ENCODE measurements at regions not wholly inside any gene's neighbourhood (a gene's known extent, or its start where the extent isn't known, plus 50 kb on each side); places are given as distances from the start of the nearest gene placed in this dataset.

DNA sequence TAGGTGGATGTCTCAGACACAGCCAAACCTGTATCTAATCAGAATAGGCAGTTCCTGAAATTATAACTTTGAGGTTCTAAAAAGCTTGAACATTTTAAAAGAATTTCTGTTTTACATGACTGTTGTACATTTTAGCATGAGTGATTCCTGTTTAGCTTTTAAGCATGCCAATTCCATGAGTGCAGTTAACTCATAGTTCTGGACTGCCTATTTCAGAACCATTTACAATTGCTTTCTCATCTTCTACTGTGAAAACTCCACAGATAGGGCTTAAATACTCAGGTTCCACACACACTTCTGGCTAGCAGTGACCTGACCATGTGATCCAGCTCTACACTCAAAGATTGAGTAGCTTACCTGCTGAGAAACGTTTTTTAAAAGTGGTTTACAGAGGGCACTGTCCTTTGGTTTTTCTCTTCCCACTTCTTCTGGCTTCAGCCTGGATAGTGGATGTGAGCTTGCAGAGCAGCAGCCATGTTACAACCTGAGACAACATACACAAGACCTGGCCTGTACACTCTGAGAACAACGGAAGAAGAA, 280.8 kb downstream of the ANKRD50 start (continued):
- TF ChIP-seq ZNF416 (CRISPR knock-in tag; IDR thresholded peaks at IDR 0.05) (no peak), RORB (CRISPR knock-in tag; IDR thresholded peaks at IDR 0.05) (no peak), KAT7 (CRISPR knock-in tag; IDR thresholded peaks at IDR 0.05; ENCODE audit: borderline replicate concordance) (no peak), EMX1 (CRISPR knock-in tag; IDR thresholded peaks at IDR 0.05) (no peak)
- TF ChIP-seq, protein P1, sequence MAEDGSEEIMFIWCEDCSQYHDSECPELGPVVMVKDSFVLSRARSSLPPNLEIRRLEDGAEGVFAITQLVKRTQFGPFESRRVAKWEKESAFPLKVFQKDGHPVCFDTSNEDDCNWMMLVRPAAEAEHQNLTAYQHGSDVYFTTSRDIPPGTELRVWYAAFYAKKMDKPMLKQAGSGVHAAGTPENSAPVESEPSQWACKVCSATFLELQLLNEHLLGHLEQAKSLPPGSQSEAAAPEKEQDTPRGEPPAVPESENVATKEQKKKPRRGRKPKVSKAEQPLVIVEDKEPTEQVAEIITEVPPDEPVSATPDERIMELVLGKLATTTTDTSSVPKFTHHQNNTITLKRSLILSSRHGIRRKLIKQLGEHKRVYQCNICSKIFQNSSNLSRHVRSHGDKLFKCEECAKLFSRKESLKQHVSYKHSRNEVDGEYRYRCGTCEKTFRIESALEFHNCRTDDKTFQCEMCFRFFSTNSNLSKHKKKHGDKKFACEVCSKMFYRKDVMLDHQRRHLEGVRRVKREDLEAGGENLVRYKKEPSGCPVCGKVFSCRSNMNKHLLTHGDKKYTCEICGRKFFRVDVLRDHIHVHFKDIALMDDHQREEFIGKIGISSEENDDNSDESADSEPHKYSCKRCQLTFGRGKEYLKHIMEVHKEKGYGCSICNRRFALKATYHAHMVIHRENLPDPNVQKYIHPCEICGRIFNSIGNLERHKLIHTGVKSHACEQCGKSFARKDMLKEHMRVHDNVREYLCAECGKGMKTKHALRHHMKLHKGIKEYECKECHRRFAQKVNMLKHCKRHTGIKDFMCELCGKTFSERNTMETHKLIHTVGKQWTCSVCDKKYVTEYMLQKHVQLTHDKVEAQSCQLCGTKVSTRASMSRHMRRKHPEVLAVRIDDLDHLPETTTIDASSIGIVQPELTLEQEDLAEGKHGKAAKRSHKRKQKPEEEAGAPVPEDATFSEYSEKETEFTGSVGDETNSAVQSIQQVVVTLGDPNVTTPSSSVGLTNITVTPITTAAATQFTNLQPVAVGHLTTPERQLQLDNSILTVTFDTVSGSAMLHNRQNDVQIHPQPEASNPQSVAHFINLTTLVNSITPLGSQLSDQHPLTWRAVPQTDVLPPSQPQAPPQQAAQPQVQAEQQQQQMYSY (CRISPR knock-in tag; IDR thresholded peaks at IDR 0.05) = no peak

DNA sequence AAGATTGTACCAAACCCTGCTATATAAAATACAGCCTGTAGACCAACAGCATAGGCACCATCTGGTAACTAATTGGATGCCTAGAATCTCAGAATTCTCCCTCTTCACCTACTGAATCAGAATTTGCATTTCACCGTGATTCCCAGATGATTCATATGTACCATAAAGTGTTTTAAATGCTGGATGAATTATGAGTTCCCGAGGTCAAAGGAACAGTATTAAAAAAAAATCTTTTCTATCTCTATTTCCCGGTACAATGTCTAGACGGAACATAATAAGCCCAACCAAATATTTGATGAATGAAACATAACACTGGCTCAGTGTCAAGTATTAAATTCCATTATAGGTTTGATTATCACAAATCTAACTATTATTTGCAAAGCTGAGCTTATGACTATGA, 280.0 kb downstream of the ANKRD50 start:
- ChIA-PET POLR2A (no interaction called here), CTCF (no interaction called here)
- Mint-ChIP-seq H3K4me3 (no peak overlapping the region), H3K9me3 (peaks cover 9% of the 10 kb centered on the region), H3K36me3 (no peaks in the 10 kb centered on the region), H3K27me3 (ENCODE audit: low read depth) (no peaks in the 10 kb centered on the region), H3K27ac (no peak overlapping the region), H3K4me1 (peaks cover 15% of the 10 kb centered on the region)
- no peak for ATAC-seq
- TF ChIP-seq, protein P2, sequence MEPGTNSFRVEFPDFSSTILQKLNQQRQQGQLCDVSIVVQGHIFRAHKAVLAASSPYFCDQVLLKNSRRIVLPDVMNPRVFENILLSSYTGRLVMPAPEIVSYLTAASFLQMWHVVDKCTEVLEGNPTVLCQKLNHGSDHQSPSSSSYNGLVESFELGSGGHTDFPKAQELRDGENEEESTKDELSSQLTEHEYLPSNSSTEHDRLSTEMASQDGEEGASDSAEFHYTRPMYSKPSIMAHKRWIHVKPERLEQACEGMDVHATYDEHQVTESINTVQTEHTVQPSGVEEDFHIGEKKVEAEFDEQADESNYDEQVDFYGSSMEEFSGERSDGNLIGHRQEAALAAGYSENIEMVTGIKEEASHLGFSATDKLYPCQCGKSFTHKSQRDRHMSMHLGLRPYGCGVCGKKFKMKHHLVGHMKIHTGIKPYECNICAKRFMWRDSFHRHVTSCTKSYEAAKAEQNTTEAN (CRISPR knock-in tag; IDR thresholded peaks at IDR 0.05) = no peak
- TF ChIP-seq CBFB (CRISPR knock-in tag; IDR thresholded peaks at IDR 0.05; ENCODE audit: low read depth) (no peak), SOX15 (CRISPR knock-in tag; IDR thresholded peaks at IDR 0.05) (no peak), HMGA2 (CRISPR knock-in tag; IDR thresholded peaks at IDR 0.05) (no peak), CREB1 (CRISPR knock-in tag; IDR thresholded peaks at IDR 0.05) (no peak), ZNF423 (CRISPR knock-in tag; IDR thresholded peaks at IDR 0.05) (no peak), NFYB (CRISPR knock-in tag; conservative IDR thresholded peaks at IDR 0.05; ENCODE audit: low read depth) (no peak)
- TF ChIP-seq, protein P3, sequence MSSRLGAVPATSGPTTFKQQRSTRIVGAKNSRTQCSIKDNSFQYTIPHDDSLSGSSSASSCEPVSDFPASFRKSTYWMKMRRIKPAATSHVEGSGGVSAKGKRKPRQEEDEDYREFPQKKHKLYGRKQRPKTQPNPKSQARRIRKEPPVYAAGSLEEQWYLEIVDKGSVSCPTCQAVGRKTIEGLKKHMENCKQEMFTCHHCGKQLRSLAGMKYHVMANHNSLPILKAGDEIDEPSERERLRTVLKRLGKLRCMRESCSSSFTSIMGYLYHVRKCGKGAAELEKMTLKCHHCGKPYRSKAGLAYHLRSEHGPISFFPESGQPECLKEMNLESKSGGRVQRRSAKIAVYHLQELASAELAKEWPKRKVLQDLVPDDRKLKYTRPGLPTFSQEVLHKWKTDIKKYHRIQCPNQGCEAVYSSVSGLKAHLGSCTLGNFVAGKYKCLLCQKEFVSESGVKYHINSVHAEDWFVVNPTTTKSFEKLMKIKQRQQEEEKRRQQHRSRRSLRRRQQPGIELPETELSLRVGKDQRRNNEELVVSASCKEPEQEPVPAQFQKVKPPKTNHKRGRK (CRISPR knock-in tag; IDR thresholded peaks at IDR 0.05; ENCODE audit: borderline replicate concordance) = no peak
- TF ChIP-seq, protein P4, sequence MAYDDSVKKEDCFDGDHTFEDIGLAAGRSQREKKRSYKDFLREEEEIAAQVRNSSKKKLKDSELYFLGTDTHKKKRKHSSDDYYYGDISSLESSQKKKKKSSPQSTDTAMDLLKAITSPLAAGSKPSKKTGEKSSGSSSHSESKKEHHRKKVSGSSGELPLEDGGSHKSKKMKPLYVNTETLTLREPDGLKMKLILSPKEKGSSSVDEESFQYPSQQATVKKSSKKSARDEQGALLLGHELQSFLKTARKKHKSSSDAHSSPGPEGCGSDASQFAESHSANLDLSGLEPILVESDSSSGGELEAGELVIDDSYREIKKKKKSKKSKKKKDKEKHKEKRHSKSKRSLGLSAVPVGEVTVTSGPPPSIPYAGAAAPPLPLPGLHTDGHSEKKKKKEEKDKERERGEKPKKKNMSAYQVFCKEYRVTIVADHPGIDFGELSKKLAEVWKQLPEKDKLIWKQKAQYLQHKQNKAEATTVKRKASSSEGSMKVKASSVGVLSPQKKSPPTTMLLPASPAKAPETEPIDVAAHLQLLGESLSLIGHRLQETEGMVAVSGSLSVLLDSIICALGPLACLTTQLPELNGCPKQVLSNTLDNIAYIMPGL (CRISPR knock-in tag; IDR thresholded peaks at IDR 0.05) = no peak
- DNase-seq (ENCODE audit: low spot score) = no peak

DNA sequence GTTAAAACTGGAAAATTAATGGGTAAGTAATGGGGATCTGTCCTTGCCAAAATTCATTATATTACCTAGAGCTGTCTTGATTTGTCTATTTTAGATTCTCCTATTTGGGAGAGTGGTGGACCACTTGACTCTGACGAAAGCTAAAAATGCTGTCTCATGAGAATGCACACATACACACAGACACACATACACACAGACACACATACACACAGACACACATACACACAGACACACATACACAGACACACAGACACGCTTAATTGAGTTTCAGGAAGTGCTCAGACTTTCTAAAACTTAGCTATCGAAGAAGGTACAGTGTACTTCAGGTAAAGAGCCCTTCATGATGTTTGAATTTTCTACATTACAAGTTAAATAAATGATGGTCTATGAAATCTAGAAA, 279.5 kb downstream of the ANKRD50 start:
- H3K27me3 Mint-ChIP-seq (ENCODE audit: low read depth) = no peaks in the 10 kb centered on the region
- ATAC-seq (no peak), DNase-seq (ENCODE audit: low spot score) (no peak)
- no peaks in the 10 kb centered on the region for H3K36me3 Mint-ChIP-seq
- peaks cover 9% of the 10 kb centered on the region for H3K9me3 Mint-ChIP-seq
- CTCF ChIA-PET = no interaction called here
- no peak overlapping the region for H3K27ac Mint-ChIP-seq
- POLR2A ChIA-PET = no interaction called here
- H3K4me3 Mint-ChIP-seq = no peak overlapping the region
- peaks cover 11% of the 10 kb centered on the region for H3K4me1 Mint-ChIP-seq
- no peak for TF ChIP-seq SMAD3 (CRISPR knock-in tag; IDR thresholded peaks at IDR 0.05; ENCODE audit: borderline replicate concordance)
- TF ChIP-seq ZNF317 (CRISPR knock-in tag; IDR thresholded peaks at IDR 0.05; ENCODE audit: borderline replicate concordance, low read depth) = no peak
- TF ChIP-seq FOXP1 (CRISPR knock-in tag; IDR thresholded peaks at IDR 0.05; ENCODE audit: borderline replicate concordance) = no peak
- no peak for TF ChIP-seq PRRX2 (CRISPR knock-in tag; IDR thresholded peaks at IDR 0.05)
- TF ChIP-seq, protein P5, sequence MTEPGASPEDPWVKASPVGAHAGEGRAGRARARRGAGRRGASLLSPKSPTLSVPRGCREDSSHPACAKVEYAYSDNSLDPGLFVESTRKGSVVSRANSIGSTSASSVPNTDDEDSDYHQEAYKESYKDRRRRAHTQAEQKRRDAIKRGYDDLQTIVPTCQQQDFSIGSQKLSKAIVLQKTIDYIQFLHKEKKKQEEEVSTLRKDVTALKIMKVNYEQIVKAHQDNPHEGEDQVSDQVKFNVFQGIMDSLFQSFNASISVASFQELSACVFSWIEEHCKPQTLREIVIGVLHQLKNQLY (CRISPR knock-in tag; IDR thresholded peaks at IDR 0.05) = no peak
- TF ChIP-seq ETV6 (CRISPR knock-in tag; IDR thresholded peaks at IDR 0.05) = no peak
- TF ChIP-seq, protein P6, sequence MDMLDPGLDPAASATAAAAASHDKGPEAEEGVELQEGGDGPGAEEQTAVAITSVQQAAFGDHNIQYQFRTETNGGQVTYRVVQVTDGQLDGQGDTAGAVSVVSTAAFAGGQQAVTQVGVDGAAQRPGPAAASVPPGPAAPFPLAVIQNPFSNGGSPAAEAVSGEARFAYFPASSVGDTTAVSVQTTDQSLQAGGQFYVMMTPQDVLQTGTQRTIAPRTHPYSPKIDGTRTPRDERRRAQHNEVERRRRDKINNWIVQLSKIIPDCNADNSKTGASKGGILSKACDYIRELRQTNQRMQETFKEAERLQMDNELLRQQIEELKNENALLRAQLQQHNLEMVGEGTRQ (CRISPR knock-in tag; IDR thresholded peaks at IDR 0.05) = no peak
- TF ChIP-seq, protein P7, sequence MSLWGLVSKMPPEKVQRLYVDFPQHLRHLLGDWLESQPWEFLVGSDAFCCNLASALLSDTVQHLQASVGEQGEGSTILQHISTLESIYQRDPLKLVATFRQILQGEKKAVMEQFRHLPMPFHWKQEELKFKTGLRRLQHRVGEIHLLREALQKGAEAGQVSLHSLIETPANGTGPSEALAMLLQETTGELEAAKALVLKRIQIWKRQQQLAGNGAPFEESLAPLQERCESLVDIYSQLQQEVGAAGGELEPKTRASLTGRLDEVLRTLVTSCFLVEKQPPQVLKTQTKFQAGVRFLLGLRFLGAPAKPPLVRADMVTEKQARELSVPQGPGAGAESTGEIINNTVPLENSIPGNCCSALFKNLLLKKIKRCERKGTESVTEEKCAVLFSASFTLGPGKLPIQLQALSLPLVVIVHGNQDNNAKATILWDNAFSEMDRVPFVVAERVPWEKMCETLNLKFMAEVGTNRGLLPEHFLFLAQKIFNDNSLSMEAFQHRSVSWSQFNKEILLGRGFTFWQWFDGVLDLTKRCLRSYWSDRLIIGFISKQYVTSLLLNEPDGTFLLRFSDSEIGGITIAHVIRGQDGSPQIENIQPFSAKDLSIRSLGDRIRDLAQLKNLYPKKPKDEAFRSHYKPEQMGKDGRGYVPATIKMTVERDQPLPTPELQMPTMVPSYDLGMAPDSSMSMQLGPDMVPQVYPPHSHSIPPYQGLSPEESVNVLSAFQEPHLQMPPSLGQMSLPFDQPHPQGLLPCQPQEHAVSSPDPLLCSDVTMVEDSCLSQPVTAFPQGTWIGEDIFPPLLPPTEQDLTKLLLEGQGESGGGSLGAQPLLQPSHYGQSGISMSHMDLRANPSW (CRISPR knock-in tag; conservative IDR thresholded peaks at IDR 0.05; ENCODE audit: low read depth) = no peak

Data from WTC11 (cell line).